T-helper 2 cell treated with Interferon-gamma antibody and Interleukin-4, amounts not matched to agents 5 μg/mL and 100 μg/mL, for 36 hours (primary cell): ENCODE measurements at regions not wholly inside any gene's neighbourhood (a gene's known extent, or its start where the extent isn't known, plus 50 kb on each side); places are given as distances from the start of the nearest gene placed in this dataset.

ENCODE experiments used
- DNase-seq: peaks from one replicate; pipeline ENCODE4 v3.0.0; 2021; ENCODE audit warnings: low spot score
- H3K27ac Mint-ChIP-seq: one replicate; pipeline ENCODE4 v1.8.0; 2021; ENCODE audit warnings: mild to moderate bottlenecking, mixed read lengths
- H3K27me3 Mint-ChIP-seq: one replicate; pipeline ENCODE4 v1.8.0; 2021; ENCODE audit warnings: low read depth, mixed read lengths
- H3K36me3 Mint-ChIP-seq: one replicate; pipeline ENCODE4 v1.8.0; 2021; ENCODE audit warnings: low read depth, mixed read lengths
- H3K4me1 Mint-ChIP-seq: one replicate; pipeline ENCODE4 v1.8.0; 2021; ENCODE audit warnings: low read depth, mixed read lengths
- H3K4me3 Mint-ChIP-seq: one replicate; pipeline ENCODE4 v1.8.0; 2022; ENCODE audit warnings: mild to moderate bottlenecking, moderate library complexity, mixed read lengths
- H3K9me3 Mint-ChIP-seq: one replicate; pipeline ENCODE4 v1.8.0; 2021; ENCODE audit warnings: mixed read lengths

DNA sequence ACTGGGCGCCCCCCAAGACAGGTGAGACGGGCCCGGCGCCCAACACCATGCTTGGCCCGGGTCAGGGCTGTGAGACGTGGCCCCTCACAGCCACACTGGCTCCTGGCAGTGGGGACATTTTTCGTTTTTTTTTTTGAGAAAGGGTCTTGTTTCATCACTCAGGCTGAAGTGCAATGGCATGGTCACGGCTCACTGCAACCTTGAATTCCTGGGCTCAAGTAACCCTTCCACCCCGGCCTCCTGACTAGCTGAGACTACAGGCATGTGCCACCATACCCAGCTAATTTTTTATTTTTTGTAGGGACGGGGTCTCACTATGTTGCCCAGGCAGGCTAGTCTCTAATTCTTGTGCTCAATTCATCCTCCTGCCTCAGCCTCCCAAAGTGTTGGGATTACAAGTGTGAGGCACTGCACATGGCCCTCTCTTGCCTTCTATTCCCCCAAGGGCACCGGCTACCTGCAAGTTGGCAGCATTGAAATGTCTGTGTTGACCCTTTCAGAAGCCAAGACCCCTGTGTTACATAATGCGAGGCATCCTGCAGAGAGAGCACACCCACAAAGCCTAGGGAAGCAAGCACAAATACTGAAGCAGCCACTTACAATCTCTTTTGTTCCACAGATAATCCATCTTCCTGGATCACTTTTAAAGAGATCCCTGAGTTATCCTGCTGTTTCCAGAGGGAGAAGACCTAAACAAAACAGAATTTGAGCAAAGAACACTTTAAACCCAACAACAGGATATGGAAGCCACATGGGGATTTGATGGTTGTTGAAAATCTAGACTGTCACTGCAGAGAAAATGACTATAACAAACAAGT is 57.5 kb upstream of the SLC4A11 start:
- Mint-ChIP-seq H3K36me3 (no peaks in the 10 kb centered on the region), H3K27ac (no peak overlapping the region), H3K4me3 (no peak overlapping the region), H3K9me3 (no peaks in the 10 kb centered on the region), H3K4me1 (no peaks in the 10 kb centered on the region), H3K27me3 (no peaks in the 10 kb centered on the region)
- no peak for DNase-seq
